Skeletal muscle cell (primary cell): ENCODE measurements at regions not wholly inside any gene's neighbourhood (a gene's known extent, or its start where the extent isn't known, plus 50 kb on each side); places are given as distances from the start of the nearest gene placed in this dataset.

Experiments used
- DNase-seq: peaks from one replicate; pipeline ENCODE4 v3.0.0-alpha.2; 2010; ENCODE audit warnings: low read depth
- H3K4me3 ChIP-seq: 2 replicates; pipeline ENCODE4 v1.5.1; 2011; ENCODE audit warnings: low read depth, mild to moderate bottlenecking, control low read depth, low read length, moderate library complexity

DNA sequence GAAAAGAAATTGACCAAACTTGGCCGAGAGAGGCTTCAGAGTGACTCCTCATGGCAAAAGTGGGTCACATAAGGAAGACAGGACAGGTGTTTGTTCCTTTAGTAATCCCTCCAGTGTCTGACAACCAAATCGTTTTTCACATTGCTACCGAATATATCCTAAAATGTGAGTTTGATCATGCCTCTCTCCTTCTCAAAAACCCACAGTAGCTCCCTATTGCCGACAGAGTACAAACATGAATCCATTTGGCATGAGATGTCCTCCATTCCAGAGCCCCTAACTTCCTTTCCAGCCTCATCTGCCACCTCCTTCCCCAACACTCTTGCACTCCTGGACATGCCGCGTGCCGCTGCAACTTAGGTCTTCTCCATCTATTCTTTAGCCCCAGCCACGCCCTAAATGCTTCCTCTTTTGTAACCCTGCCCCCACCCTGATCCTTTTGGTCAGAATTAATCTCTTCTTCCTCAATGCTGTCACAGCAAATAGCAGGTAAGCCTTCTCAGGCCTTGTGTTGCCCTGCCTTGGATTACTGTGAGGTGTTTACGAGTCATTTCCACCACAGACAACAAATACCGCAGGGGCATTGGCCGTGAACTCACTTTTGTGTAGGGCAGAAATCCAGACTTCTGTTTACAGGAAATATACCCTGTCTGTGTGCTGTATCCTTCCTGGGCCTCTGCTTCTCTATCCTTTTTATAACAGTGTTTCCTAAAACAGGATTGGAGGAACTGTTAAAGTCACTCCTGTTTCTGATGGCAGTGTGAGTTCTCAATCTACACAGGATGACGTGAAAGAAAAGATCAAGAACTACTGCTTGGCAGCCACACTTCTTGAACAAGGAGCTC lies 66.0 kb upstream of the FTH1 start:
- DNase-seq: no peak
- H3K4me3 ChIP-seq: no peak overlapping the region

DNA sequence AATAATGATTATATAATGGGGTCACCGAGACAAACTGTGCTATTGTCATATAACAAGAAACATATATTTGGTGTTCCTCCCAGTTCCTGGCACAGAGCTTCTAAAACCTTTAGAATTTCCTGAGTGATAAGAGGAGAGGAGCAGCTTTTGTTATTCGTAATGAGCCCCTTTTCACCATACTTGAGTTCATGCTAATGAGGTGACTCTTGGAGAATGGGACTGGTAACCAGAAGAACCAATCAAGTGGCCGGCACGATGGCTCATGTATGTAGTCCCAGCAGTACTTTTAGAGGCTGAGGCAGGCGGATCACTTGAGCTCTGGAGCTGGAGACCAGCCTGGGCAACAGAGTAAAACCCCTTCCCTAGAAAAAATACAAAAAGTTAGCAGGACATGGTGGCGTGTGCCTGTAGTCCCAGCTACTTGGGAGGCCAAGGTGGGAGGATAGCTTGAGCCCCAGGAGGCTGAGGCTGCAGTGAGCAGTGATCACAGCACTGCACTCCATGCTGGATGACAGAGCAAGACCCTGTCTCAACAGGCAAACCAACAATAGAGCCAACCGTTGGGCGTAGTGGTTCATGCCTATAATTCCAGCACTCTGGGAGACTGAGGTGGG lies 62.7 kb upstream of the FTH1 start:
- no peak for DNase-seq

DNA sequence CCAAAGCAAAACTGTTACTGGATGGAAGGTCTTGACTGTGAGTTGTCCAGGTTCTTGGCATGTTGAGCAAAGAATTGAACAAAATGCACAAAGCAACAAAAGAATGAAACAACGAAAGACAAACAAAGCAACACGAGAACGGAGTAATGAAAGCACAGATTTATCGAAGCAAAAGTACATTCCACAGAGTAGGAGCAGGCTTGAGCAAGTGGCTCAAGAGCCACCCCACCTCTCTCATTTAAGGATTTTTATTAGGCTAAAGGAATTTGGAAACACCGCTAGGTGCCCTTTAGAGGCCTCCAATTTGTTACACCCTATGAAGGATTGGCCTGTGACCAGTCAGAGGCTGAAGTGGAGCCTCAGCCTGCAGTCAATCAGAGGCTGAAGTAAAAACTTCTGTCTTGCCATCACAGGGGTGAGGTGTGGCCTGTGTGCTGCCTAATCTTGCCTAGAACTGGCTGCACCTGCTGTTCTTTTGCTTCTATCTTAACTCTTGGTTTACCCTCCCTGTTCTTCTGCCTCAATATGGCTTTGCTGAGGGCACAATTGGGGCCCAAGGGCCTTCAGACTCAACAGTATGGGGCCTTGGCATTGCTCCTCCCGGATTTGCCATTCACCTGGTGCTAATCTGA lies 59.4 kb upstream of the FTH1 start:
- H3K4me3 ChIP-seq: no peak overlapping the region

More for the DNA sequence above, 62.7 kb upstream of the FTH1 start:
- H3K4me3 ChIP-seq: no peak overlapping the region

DNA sequence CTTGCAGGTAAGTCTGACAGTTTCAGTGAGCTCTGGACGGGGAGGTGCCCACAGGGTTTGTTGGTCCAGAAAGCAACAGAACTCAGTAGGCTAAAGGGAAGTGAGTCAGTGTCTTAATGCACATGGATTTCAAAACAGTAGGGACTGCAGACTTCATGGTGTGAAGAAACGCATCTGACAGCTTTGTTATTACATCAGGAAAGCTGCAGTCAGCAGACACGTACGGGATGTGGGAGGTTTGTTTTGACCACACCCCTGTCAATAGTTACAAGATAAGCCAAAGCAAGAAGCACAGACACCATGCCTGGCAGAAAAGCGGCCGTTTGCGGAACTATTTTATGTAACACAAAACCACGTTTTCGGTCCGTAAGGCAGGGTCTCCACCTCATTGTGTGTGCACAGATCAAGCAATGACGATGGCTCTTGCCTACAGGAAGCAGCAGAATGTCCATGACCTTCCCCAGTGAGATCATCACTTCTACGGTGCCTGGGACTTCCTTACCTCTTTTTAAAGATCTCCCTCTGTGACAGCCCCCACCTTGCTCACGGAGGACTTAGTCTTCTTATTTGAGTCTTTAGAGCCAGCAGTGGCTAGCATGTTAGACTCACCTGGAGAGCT lies 58.2 kb upstream of the FTH1 start:
- peak; percentile 91 for DNase-seq
- H3K4me3 ChIP-seq: no peak overlapping the region

More for the DNA sequence above, 59.4 kb upstream of the FTH1 start:
- no peak for DNase-seq

DNA sequence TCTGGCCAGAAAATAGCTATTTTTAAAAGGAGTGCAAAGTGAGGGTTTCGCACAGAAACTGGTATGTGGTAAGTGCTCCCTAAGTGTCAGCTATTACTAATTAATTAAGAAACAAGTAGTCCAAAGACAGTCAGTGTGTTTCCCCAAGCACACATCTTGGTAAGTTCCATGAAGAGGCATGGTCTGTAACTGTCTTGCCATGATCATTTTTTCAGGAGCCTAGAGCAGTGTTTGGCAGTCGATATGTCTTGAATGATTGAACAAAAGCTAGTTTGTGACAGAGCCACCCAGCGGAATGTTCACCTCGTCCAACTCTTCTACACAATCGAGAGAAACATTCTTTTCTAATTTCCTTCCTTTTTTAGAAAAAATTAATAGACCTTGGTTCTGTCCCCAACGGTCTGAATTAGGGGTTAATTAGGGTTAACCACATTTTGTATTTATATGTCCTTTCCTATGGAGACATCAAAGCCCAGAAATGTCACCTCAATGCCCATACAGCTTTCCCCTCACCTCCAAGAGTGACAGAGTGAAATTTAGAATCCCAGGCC lies 57.6 kb upstream of the FTH1 start:
- H3K4me3 ChIP-seq: no peak overlapping the region
- no peak for DNase-seq

DNA sequence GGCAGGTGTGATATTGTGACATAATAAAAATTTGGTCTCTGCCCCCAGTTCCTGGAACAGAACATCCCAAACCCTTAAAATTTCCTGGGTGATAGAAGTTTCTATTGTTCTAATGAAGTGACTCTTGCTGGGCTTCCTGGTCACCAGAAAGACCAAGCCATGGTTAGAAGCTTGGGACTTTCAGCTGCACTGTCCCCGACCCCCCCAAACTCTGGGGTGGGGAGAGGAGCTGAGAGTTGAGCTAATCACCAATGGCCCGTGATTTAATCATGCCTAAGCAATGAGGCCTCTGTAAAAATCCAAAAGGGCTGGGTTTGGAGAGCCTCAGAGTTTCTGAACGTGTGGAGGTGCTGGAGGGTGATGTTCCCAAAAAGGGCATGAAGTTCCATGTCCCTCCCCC lies 54.8 kb upstream of the FTH1 start:
- no peak for DNase-seq
- no peak overlapping the region for H3K4me3 ChIP-seq

- no peak overlapping the region for H3K4me3 ChIP-seq
- no peak for DNase-seq
Measured at GRCh38 chr11:62020661-62021060, 53.2 kb upstream of the FTH1 start.

GRCh38 chr11:62018981-62019664 lies 51.7 kb upstream of the FTH1 start:
- H3K4me3 ChIP-seq: no peak overlapping the region
- DNase-seq: no peak

DNA sequence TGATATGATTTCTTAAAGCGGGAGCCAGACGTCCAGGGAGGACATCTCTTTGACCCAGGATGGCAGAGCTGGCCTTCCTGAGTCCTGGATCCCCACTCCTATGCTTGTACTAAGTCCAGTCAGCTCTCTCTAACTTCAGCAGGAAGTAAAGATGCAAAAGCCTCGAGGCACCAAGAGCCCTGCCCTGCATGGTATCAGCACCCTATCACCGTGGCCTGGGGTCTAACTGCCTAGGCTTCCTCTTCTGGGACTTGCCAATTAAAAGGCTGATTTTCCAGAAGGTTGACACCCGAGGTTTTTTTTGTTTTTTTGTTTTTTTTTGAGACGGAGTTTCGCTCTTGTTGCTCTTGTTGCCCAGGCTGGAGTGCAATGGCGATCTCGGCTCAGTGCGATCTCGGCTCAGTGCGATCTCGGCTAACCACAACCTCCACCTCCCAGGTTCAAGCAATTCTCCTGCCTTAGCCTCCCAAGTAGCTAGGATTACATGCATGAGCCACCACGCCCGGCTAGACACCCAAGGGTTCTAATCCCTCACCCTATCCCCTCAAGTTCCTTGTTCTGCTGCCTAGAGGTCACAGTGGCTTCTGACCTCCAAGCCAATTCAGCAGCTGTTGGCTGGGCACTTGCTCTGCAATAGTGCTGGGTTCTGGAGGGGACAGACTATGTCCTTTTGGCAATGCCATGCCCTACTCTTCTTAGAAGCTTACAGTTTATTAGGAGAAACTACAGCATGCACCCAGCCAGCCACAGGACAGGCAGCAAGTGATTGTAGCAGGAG lies 50.6 kb upstream of the FTH1 start:
- no peak for DNase-seq
- no peak overlapping the region for H3K4me3 ChIP-seq
